ENCODE measurements at regions not wholly inside any gene's neighbourhood (a gene's known extent, or its start where the extent isn't known, plus 50 kb on each side); places are given as distances from the start of the nearest gene placed in this dataset.

DNA sequence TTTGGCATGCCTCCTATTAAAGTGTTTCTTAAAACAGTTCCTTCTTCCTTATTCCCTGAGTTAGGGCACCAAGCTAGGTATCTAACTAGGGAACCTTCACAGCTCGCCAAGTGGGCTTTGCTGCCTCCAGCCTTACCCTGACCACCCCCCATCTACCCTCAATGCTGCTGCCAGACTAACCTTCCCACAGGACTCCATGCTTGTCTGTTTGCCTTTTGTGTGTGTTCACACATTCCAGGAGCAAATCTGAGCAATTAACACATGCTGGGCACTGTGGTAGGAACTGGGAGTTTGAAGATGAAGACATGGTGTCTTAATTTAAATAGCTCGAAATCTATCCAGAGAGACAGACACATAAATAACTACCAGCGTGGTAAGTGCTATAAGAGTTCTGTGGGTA is 185.2 kb downstream of the MZT1 start:
- TF ChIP-seq CTCF (IDR thresholded peaks at IDR 0.05) (no peak), POLR2A (IDR thresholded peaks at IDR 0.05) (no peak)

Measured in heart left ventricle (tissue), 13 donors.